PC-3 (cell line): ENCODE measurements at regions not wholly inside any gene's neighbourhood (a gene's known extent, or its start where the extent isn't known, plus 50 kb on each side); places are given as distances from the start of the nearest gene placed in this dataset.

ENCODE experiments used
- ATAC-seq: fragments of 200-7000 bp; cut with Tn5 transposase; 2 replicates; pipeline ENCODE4 v1.9.1; 2020; ENCODE audit warnings: mild to moderate bottlenecking, moderate library complexity
- BruUV-seq: library from RNA; stranded (reverse); fragments of 400-500 nt; replicated peaks from 2 replicates; lab custom pipeline; 2021; lab: Mats Ljungman, UMichigan
- CTCF ChIA-PET: fragments of 300-600 bp; sonication (Branson Sonifier 250); formaldehyde crosslinking; loops from one replicate; lab custom pipeline; 2022; ENCODE audit warnings: antibody characterized with exemption; lab: Charles Lee
- POLR2A ChIA-PET: fragments of 300-600 bp; sonication (Branson Sonifier 250); formaldehyde crosslinking; loops from one replicate; lab custom pipeline; 2022; ENCODE audit warnings: antibody characterized with exemption; ENCODE audit not compliant: unreplicated experiment; lab: Charles Lee
- DNase-seq: peaks from one replicate; pipeline ENCODE4 v3.0.0-alpha.2; 2015
- H2AFZ ChIP-seq: fragments of 300-600 bp; sonication (generic); 2 replicates; pipeline ENCODE4 v1.6.0; 2016; ENCODE audit warnings: antibody characterized with exemption, low read length
- H3F3A ChIP-seq: fragments of 300-600 bp; sonication (generic); one replicate; pipeline ENCODE4 v1.6.0; 2017; ENCODE audit warnings: antibody characterized with exemption, low read length, control low read depth, mild to moderate bottlenecking; ENCODE audit not compliant: unreplicated experiment
- H3K27ac ChIP-seq: fragments of 300-600 bp; sonication (generic); 2 replicates; pipeline ENCODE4 v1.5.1; 2016; ENCODE audit warnings: mild to moderate bottlenecking, low read length
- H3K27me3 ChIP-seq: fragments of 300-600 bp; sonication (generic); 2 replicates; pipeline ENCODE4 v1.6.1; 2016; ENCODE audit warnings: low read length, mixed read lengths
- H3K36me3 ChIP-seq: fragments of 300-600 bp; sonication (generic); 2 replicates; pipeline ENCODE4 v1.6.1; 2016; ENCODE audit warnings: low read depth, mixed run types, low read length, mixed read lengths
- H3K4me1 ChIP-seq: fragments of 300-600 bp; sonication (generic); 2 replicates; pipeline ENCODE4 v1.5.1; 2016; ENCODE audit warnings: low read length; ENCODE audit not compliant: insufficient read depth
- H3K4me2 ChIP-seq: fragments of 300-600 bp; sonication (generic); 2 replicates; pipeline ENCODE4 v1.6.0; 2016; ENCODE audit warnings: low read length
- H3K4me3 ChIP-seq: fragments of 300-600 bp; sonication (generic); 2 replicates; pipeline ENCODE4 v1.5.1; 2016; ENCODE audit warnings: mild to moderate bottlenecking, low read length, mixed read lengths
- H3K79me2 ChIP-seq: fragments of 300-600 bp; sonication (generic); 2 replicates; pipeline ENCODE4 v1.6.1; 2017; ENCODE audit warnings: low read length, mixed read lengths
- H3K9ac ChIP-seq: fragments of 300-600 bp; sonication (generic); 2 replicates; pipeline ENCODE4 v1.6.0; 2016; ENCODE audit warnings: mild to moderate bottlenecking, low read length
- H3K9me2 ChIP-seq: fragments of 300-600 bp; sonication (generic); replicated peaks from 2 replicates; pipeline ENCODE4 v1.6.1; 2016; ENCODE audit warnings: mixed run types, low read length, mixed read lengths
- H3K9me3 ChIP-seq: fragments of 300-600 bp; sonication (generic); 2 replicates; pipeline ENCODE4 v1.6.1; 2016; ENCODE audit warnings: low read length, mixed read lengths
- H4K20me1 ChIP-seq: fragments of 300-600 bp; sonication (generic); 2 replicates; pipeline ENCODE4 v1.6.1; 2016; ENCODE audit warnings: low read length, mixed read lengths
- CTCF ChIP-seq: fragments of 300-600 bp; sonication (generic); conservative IDR thresholded peaks from 2 replicates; pipeline ENCODE4 v1.5.1; 2017; ENCODE audit warnings: antibody characterized with exemption, low read depth, mild to moderate bottlenecking, low read length
- EZH2 ChIP-seq: fragments of 300-600 bp; sonication (generic); IDR thresholded peaks from one replicate; pipeline ENCODE4 v1.6.1; 2017; ENCODE audit warnings: antibody characterized with exemption, mild to moderate bottlenecking, low read length; ENCODE audit not compliant: unreplicated experiment
- EZH2phosphoT487 ChIP-seq: fragments of 300-600 bp; sonication (generic); IDR thresholded peaks from 2 replicates; pipeline ENCODE4 v1.6.1; 2018; ENCODE audit warnings: mild to moderate bottlenecking, antibody characterized with exemption, low read length, borderline replicate concordance
- intact Hi-C: fragments of 100-400 bp; cut with micrococcal nuclease; formaldehyde crosslinking; loops from 2 replicates; pipeline ENCODE4 v1.9.0; 2023

GRCh38 chr9:81823672-81824554, 104.3 kb upstream of the SPATA31D4 start:
- BruUV-seq: no TSS peak
- no peak overlapping the region for H3K27ac ChIP-seq
- ChIA-PET POLR2A (no interaction called here), CTCF (no interaction called here)
- no peaks in the 10 kb centered on the region for H3K36me3 ChIP-seq
- intact Hi-C loops: no loop called here
- H3K9me2 ChIP-seq: no peaks in the 10 kb centered on the region
- ATAC-seq (no peak), DNase-seq (no peak)
- no peak overlapping the region for H3K9ac ChIP-seq
- H3K4me2 ChIP-seq: no peak overlapping the region
- no peaks in the 10 kb centered on the region for H4K20me1 ChIP-seq
- no peak overlapping the region for H2AFZ ChIP-seq
- H3K4me3 ChIP-seq: no peak overlapping the region
- H3K79me2 ChIP-seq: no peaks in the 10 kb centered on the region
- TF ChIP-seq EZH2phosphoT487 (no peak), EZH2 (no peak), CTCF (no peak)
- H3K4me1 ChIP-seq: peaks cover 21% of the 10 kb centered on the region
- H3K27me3 ChIP-seq: no peaks in the 10 kb centered on the region
- no peaks in the 10 kb centered on the region for H3K9me3 ChIP-seq
- H3F3A ChIP-seq: no peaks in the 10 kb centered on the region

DNA sequence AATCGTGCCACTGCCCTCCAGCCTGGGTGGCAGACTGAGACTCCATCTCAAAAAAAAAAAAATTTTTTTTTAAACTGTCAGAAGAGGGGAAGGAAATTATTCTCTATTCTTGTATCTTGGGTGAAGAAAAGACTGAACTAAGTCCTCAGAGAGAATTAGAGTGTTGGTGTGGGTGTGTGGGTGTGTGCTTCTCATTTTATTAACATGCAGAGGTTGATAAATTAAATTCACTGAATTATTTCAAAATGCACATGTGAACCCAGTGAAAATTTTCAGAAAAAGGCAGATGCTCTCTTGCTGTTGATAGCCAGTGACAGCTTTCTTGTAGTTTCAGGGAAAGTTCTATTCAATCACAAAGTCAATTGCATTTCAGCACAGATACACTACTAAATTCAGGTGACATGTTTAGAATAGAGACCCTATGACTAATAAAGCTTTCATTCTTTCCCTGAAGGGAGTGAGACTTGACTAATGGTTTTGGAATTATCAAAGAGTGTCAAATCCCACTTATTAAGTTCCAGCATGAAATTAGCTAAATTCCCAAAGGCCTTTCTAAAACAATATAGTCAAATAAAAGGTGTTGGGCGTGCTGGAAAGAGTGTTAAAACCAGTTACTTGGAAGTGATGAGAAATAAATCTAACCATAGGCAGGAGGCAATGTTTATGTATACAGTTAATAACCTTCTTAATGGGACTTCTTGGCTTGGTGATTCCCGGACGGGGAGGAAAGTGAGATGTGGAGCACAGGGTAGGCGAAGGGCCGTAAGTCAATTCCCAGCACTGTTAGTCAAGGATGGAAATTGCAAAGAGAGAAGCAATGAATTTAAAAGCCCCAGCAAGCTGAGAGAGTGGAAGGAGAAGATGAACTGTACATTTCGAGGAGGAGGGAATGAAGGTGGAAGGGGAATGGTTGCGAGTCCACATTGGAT, 103.2 kb upstream of the SPATA31D4 start:
- CTCF ChIA-PET: no interaction called here
- Histone ChIP-seq H3K27ac (no peak overlapping the region), H3F3A (no peaks in the 10 kb centered on the region), H3K9me2 (no peaks in the 10 kb centered on the region), H2AFZ (no peak overlapping the region), H4K20me1 (no peaks in the 10 kb centered on the region), H3K27me3 (no peaks in the 10 kb centered on the region), H3K4me1 (peaks cover 21% of the 10 kb centered on the region), H3K4me2 (peak overlapping the region; percentile 35), H3K4me3 (no peak overlapping the region), H3K36me3 (no peaks in the 10 kb centered on the region), H3K9ac (no peak overlapping the region), H3K79me2 (no peaks in the 10 kb centered on the region), H3K9me3 (no peaks in the 10 kb centered on the region)
- intact Hi-C loops: no loop called here
- DNase-seq (peak; percentile 52), ATAC-seq (peak; percentile 37; the same call in 1 of the 2 replicates)
- POLR2A ChIA-PET: interaction anchor here (0.6 kb wide), 1 partner anchor 1032 kb away, joined by 8 read pairs; no protein-coding TSS in a partner anchor
- TF ChIP-seq EZH2phosphoT487 (no peak), CTCF (no peak), EZH2 (no peak)
- no TSS peak for BruUV-seq
